ENCODE measurements at regions not wholly inside any gene's neighbourhood (a gene's known extent, or its start where the extent isn't known, plus 50 kb on each side); places are given as distances from the start of the nearest gene placed in this dataset.

GRCh38 chr15:85318048-85318731 is 62.2 kb upstream of the AKAP13 start:
- TF ChIP-seq MAX (IDR thresholded peaks at IDR 0.05; ENCODE audit: low read depth, low read length) = no peak
- TF ChIP-seq POLR2A (IDR thresholded peaks at IDR 0.05; ENCODE audit: extremely low read depth, insufficient read length) = no peak
- TF ChIP-seq MYC (IDR thresholded peaks at IDR 0.05; ENCODE audit: low read depth, low read length) = no peak
- TF ChIP-seq CTCF (IDR thresholded peaks at IDR 0.05; ENCODE audit: low read depth, low read length) = no peak
- peak; percentile 84 for DNase-seq (ENCODE audit: low read depth)
- no peak overlapping the region for H3K4me3 ChIP-seq (ENCODE audit: low read depth, low read length)

GRCh38 chr15:85318732-85319076 is 61.7 kb upstream of the AKAP13 start:
- no peak overlapping the region for H3K4me3 ChIP-seq (ENCODE audit: low read depth, low read length)
- no peak for DNase-seq (ENCODE audit: low read depth)
- TF ChIP-seq CTCF (IDR thresholded peaks at IDR 0.05; ENCODE audit: low read depth, low read length) = no peak
- no peak for TF ChIP-seq POLR2A (IDR thresholded peaks at IDR 0.05; ENCODE audit: extremely low read depth, insufficient read length)
- no peak for TF ChIP-seq MAX (IDR thresholded peaks at IDR 0.05; ENCODE audit: low read depth, low read length)
- no peak for TF ChIP-seq MYC (IDR thresholded peaks at IDR 0.05; ENCODE audit: low read depth, low read length)

- TF ChIP-seq MAX (IDR thresholded peaks at IDR 0.05; ENCODE audit: low read depth, low read length) (no peak), POLR2A (IDR thresholded peaks at IDR 0.05; ENCODE audit: extremely low read depth, insufficient read length) (no peak), MYC (IDR thresholded peaks at IDR 0.05; ENCODE audit: low read depth, low read length) (no peak), CTCF (IDR thresholded peaks at IDR 0.05; ENCODE audit: low read depth, low read length) (peak; percentile 3)
- no peak overlapping the region for H3K4me3 ChIP-seq (ENCODE audit: low read depth, low read length)
- DNase-seq (ENCODE audit: low read depth) = peak; percentile 37
Measured at GRCh38 chr15:85324202-85324601, 56.2 kb upstream of the AKAP13 start.

- no peak overlapping the region for H3K4me3 ChIP-seq (ENCODE audit: low read depth, low read length)
- TF ChIP-seq POLR2A (IDR thresholded peaks at IDR 0.05; ENCODE audit: extremely low read depth, insufficient read length) = no peak
- no peak for TF ChIP-seq CTCF (IDR thresholded peaks at IDR 0.05; ENCODE audit: low read depth, low read length)
- TF ChIP-seq MAX (IDR thresholded peaks at IDR 0.05; ENCODE audit: low read depth, low read length) = no peak
- TF ChIP-seq MYC (IDR thresholded peaks at IDR 0.05; ENCODE audit: low read depth, low read length) = no peak
- no peak for DNase-seq (ENCODE audit: low read depth)
Measured at GRCh38 chr15:85325834-85326233, 54.6 kb upstream of the AKAP13 start.

- no peak for DNase-seq (ENCODE audit: low read depth)
- no peak overlapping the region for H3K4me3 ChIP-seq (ENCODE audit: low read depth, low read length)
Measured at GRCh38 chr15:85326291-85326690, 54.1 kb upstream of the AKAP13 start.

More at GRCh38 chr15:85326291-85326690, 54.1 kb upstream of the AKAP13 start:
- TF ChIP-seq CTCF (IDR thresholded peaks at IDR 0.05; ENCODE audit: low read depth, low read length) (no peak), POLR2A (IDR thresholded peaks at IDR 0.05; ENCODE audit: extremely low read depth, insufficient read length) (no peak), MAX (IDR thresholded peaks at IDR 0.05; ENCODE audit: low read depth, low read length) (no peak)
